DND-41 (cell line): ENCODE measurements at regions not wholly inside any gene's neighbourhood (a gene's known extent, or its start where the extent isn't known, plus 50 kb on each side); places are given as distances from the start of the nearest gene placed in this dataset.

ENCODE experiments used
- EZH2 ChIP-seq: IDR thresholded peaks from 3 replicates; pipeline ENCODE4 v1.6.1; 2012; ENCODE audit warnings: borderline replicate concordance, low read depth, mild to moderate bottlenecking, moderate library complexity, low read length, inconsistent platforms; ENCODE audit not compliant: severe bottlenecking
- TF ChIP-seq, protein P1 (sequence below): IDR thresholded peaks from 2 replicates; pipeline ENCODE4 v1.5.1; 2012; ENCODE audit warnings: borderline replicate concordance, low read length, moderate library complexity, mild to moderate bottlenecking; ENCODE audit not compliant: poor library complexity, severe bottlenecking; ENCODE audit errors: extremely low read depth

GRCh38 chr21:22885079-22885478, 1886.9 kb downstream of the NCAM2 start:
- TF ChIP-seq, protein P1, sequence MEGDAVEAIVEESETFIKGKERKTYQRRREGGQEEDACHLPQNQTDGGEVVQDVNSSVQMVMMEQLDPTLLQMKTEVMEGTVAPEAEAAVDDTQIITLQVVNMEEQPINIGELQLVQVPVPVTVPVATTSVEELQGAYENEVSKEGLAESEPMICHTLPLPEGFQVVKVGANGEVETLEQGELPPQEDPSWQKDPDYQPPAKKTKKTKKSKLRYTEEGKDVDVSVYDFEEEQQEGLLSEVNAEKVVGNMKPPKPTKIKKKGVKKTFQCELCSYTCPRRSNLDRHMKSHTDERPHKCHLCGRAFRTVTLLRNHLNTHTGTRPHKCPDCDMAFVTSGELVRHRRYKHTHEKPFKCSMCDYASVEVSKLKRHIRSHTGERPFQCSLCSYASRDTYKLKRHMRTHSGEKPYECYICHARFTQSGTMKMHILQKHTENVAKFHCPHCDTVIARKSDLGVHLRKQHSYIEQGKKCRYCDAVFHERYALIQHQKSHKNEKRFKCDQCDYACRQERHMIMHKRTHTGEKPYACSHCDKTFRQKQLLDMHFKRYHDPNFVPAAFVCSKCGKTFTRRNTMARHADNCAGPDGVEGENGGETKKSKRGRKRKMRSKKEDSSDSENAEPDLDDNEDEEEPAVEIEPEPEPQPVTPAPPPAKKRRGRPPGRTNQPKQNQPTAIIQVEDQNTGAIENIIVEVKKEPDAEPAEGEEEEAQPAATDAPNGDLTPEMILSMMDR = no peak
- no peak for TF ChIP-seq EZH2
